HG03354 (cell line): ENCODE measurements at regions not wholly inside any gene's neighbourhood (a gene's known extent, or its start where the extent isn't known, plus 50 kb on each side); places are given as distances from the start of the nearest gene placed in this dataset.
"Not testable (repeated sequence)": the region's sequence is repeated elsewhere in the genome, so short reads cannot be mapped to it uniquely, and the experiment has no call there.

Source experiments
- ATAC-seq: cut with Tn5 transposase; IDR thresholded peaks from one replicate; pipeline ENCODE4 v1.9.1; 2021; ENCODE audit warnings: mild to moderate bottlenecking; ENCODE audit not compliant: unreplicated experiment, poor library complexity, severe bottlenecking

- peak; percentile 77 for ATAC-seq
Observed at GRCh38 chr4:181830404-181831035, 412.7 kb upstream of the TENM3 start.

GRCh38 chr4:181834071-181834470 is 409.1 kb upstream of the TENM3 start:
- no peak for ATAC-seq

GRCh38 chr4:181835348-181835747 is 407.9 kb upstream of the TENM3 start:
- no peak for ATAC-seq

GRCh38 chr4:181838253-181838652 is 404.9 kb upstream of the TENM3 start:
- ATAC-seq: no peak

GRCh38 chr4:181843797-181844196 is 399.4 kb upstream of the TENM3 start:
- not testable (repeated sequence) for ATAC-seq

GRCh38 chr4:181845617-181846016 is 397.6 kb upstream of the TENM3 start:
- no peak for ATAC-seq

- no peak for ATAC-seq
Observed at GRCh38 chr4:181846934-181847333, 396.3 kb upstream of the TENM3 start.

- no peak for ATAC-seq
Observed at GRCh38 chr4:181848357-181848756, 394.8 kb upstream of the TENM3 start.

GRCh38 chr4:181849472-181849871 is 393.7 kb upstream of the TENM3 start:
- ATAC-seq: no peak

GRCh38 chr4:181853881-181854511 is 389.2 kb upstream of the TENM3 start:
- ATAC-seq: no peak

- ATAC-seq: no peak
Observed at GRCh38 chr4:181855307-181855706, 387.9 kb upstream of the TENM3 start.

- ATAC-seq: not testable (repeated sequence)
Observed at GRCh38 chr4:181857471-181857870, 385.7 kb upstream of the TENM3 start.

- no peak for ATAC-seq
Observed at GRCh38 chr4:181858741-181859140, 384.5 kb upstream of the TENM3 start.

- no peak for ATAC-seq
Observed at GRCh38 chr4:181859439-181859838, 383.8 kb upstream of the TENM3 start.

GRCh38 chr4:181860157-181860556 is 383.0 kb upstream of the TENM3 start:
- no peak for ATAC-seq

- no peak for ATAC-seq
Observed at GRCh38 chr4:181860668-181861067, 382.5 kb upstream of the TENM3 start.

GRCh38 chr4:181863856-181864255 is 379.3 kb upstream of the TENM3 start:
- no peak for ATAC-seq

GRCh38 chr4:181870326-181870725 is 372.9 kb upstream of the TENM3 start:
- no peak for ATAC-seq

GRCh38 chr4:181874602-181875001 is 368.6 kb upstream of the TENM3 start:
- ATAC-seq: no peak

- no peak for ATAC-seq
Observed at GRCh38 chr4:181877329-181877848, 365.8 kb upstream of the TENM3 start.

- ATAC-seq: no peak
Observed at GRCh38 chr4:181890031-181890430, 353.2 kb upstream of the TENM3 start.
